ENCODE measurements at regions not wholly inside any gene's neighbourhood (a gene's known extent, or its start where the extent isn't known, plus 50 kb on each side); places are given as distances from the start of the nearest gene placed in this dataset.

- Histone ChIP-seq H3K27me3 (replicated peaks; ENCODE audit: insufficient read depth) (no peaks in the 10 kb centered on the region), H3K27ac (no peak overlapping the region), H3K36me3 (no peaks in the 10 kb centered on the region), H3K9me3 (no peaks in the 10 kb centered on the region), H3K4me3 (no peak overlapping the region), H3K4me1 (ENCODE audit: control insufficient read depth in 1 of 2, low read depth in 2 of 2) (no peaks in the 10 kb centered on the region)
- TF ChIP-seq CTCF (IDR thresholded peaks at IDR 0.05), result no peak
- DNase-seq (ENCODE audit: low spot score), result no peak
- ATAC-seq (ENCODE audit: insufficient number of reproducible peaks, low FRiP score, low read depth), result no peak
Observed at GRCh38 chr1:36691374-36691773, 208.7 kb upstream of the CSF3R start.

- ATAC-seq (ENCODE audit: insufficient number of reproducible peaks, low FRiP score, low read depth) (no peak), DNase-seq (ENCODE audit: low spot score) (no peak)
- no peak overlapping the region for H3K27ac ChIP-seq
- H3K9me3 ChIP-seq, result no peaks in the 10 kb centered on the region
- no peak overlapping the region for H3K4me3 ChIP-seq
- H3K4me1 ChIP-seq (ENCODE audit: control insufficient read depth in 1 of 2, low read depth in 2 of 2), result no peaks in the 10 kb centered on the region
- no peaks in the 10 kb centered on the region for H3K36me3 ChIP-seq
- no peaks in the 10 kb centered on the region for H3K27me3 ChIP-seq (replicated peaks; ENCODE audit: insufficient read depth)
- no peak for TF ChIP-seq CTCF (IDR thresholded peaks at IDR 0.05)
Observed at GRCh38 chr1:36689992-36690391, 207.3 kb upstream of the CSF3R start.

DNA sequence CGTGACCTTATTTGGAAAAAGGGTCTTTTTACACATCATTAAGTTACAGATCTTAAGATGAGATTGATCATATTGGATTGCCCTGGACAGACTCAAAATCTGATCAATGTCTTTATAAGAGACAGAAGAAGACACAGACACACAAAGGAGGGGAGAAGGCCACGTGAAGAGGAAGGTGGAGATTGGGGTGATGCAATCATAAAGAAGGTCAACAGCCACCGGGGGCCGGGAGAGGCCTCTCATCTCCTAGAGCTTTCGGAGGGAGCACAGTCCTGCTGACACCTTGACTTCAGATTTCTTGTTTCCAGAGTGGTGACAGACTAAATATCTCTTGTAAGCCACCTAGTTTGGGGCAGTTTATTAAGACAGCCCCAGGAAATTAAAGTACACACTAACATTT lies 204.6 kb upstream of the CSF3R start:
- no peaks in the 10 kb centered on the region for H3K27me3 ChIP-seq (replicated peaks; ENCODE audit: insufficient read depth)
- no peak for TF ChIP-seq CTCF (IDR thresholded peaks at IDR 0.05)
- no peaks in the 10 kb centered on the region for H3K9me3 ChIP-seq
- H3K36me3 ChIP-seq, result no peaks in the 10 kb centered on the region
- no peaks in the 10 kb centered on the region for H3K4me1 ChIP-seq (ENCODE audit: control insufficient read depth in 1 of 2, low read depth in 2 of 2)
- no peak overlapping the region for H3K4me3 ChIP-seq
- no peak overlapping the region for H3K27ac ChIP-seq
- ATAC-seq (ENCODE audit: insufficient number of reproducible peaks, low FRiP score, low read depth) (no peak), DNase-seq (ENCODE audit: low spot score) (no peak)

DNA sequence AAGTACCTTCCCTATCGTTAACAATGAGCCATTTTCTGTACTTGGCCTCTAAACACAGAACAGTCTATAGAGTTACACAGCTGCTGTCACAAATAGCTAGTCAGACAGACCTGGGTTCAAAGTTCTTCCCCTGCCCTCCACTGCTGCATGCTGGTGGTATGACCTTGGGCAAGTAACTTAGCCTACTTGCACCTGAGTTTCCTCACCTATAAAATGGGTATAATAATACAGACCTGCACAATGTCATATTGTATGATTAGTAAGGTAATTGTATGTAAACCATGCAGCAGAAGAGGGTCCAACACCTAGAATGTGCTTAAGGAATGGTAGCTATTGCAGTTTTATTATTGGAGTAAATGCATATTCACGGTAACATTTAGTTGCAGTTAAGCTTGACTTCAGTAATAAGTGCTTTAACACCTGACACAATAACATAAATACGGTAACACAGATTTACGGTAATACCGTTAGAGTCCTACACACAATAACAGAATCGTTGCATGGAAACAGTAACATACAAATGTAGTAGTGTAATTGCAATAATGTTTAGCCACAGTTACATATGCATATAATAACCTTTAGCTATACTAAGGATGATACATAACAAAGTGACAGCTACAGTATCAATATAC lies 193.3 kb upstream of the CSF3R start:
- ATAC-seq (ENCODE audit: insufficient number of reproducible peaks, low FRiP score, low read depth) (no peak), DNase-seq (ENCODE audit: low spot score) (no peak)
- Histone ChIP-seq H3K4me3 (no peak overlapping the region), H3K9me3 (no peaks in the 10 kb centered on the region), H3K27ac (no peak overlapping the region), H3K4me1 (ENCODE audit: control insufficient read depth in 1 of 2, low read depth in 2 of 2) (no peaks in the 10 kb centered on the region), H3K36me3 (no peaks in the 10 kb centered on the region), H3K27me3 (replicated peaks; ENCODE audit: insufficient read depth) (no peaks in the 10 kb centered on the region)
- TF ChIP-seq CTCF (IDR thresholded peaks at IDR 0.05), result no peak

DNA sequence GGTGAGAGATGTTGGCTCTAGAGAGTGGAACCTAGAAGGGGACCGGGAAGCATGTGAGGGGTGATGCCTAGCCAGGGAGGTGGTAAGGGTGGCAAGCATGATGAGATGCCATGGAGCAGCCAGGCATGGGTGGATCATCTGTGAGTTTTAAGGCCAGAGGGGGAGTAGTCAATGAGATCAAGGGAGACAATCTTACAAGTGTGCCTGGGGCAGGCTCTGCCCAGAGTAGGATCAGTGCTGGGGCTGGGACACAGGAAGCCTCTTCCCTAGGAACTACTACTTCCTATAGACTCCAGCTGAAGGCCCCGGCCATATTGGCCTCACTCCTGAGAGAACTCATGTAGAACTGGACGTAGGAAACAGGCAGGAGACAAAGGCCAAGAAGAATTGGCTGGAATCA lies 192.4 kb upstream of the CSF3R start:
- no peaks in the 10 kb centered on the region for H3K4me1 ChIP-seq (ENCODE audit: control insufficient read depth in 1 of 2, low read depth in 2 of 2)
- H3K27me3 ChIP-seq (replicated peaks; ENCODE audit: insufficient read depth), result no peaks in the 10 kb centered on the region
- no peak for TF ChIP-seq CTCF (IDR thresholded peaks at IDR 0.05)
- no peaks in the 10 kb centered on the region for H3K36me3 ChIP-seq
- no peaks in the 10 kb centered on the region for H3K9me3 ChIP-seq
- H3K4me3 ChIP-seq, result no peak overlapping the region
- H3K27ac ChIP-seq, result no peak overlapping the region
- ATAC-seq (ENCODE audit: insufficient number of reproducible peaks, low FRiP score, low read depth) (no peak), DNase-seq (ENCODE audit: low spot score) (no peak)

Data from thoracic aorta (tissue), 2 donors.